HFFc6 (cell line): ENCODE measurements at regions not wholly inside any gene's neighbourhood (a gene's known extent, or its start where the extent isn't known, plus 50 kb on each side); places are given as distances from the start of the nearest gene placed in this dataset.
"Not testable (repeated sequence)": the region's sequence is repeated elsewhere in the genome, so short reads cannot be mapped to it uniquely, and the experiment has no call there.

Experiments
- DNase-seq: peaks from one replicate; pipeline ENCODE4 v3.0.0-alpha.2; 2018
- H3K27ac Mint-ChIP-seq: 2 replicates; pipeline ENCODE4 v1.8.0; 2020; ENCODE audit warnings: mild to moderate bottlenecking, mixed read lengths
- H3K27me3 Mint-ChIP-seq: 2 replicates; pipeline ENCODE4 v1.8.0; 2021; ENCODE audit warnings: mild to moderate bottlenecking, moderate library complexity, mixed read lengths; ENCODE audit not compliant: insufficient read depth
- H3K36me3 Mint-ChIP-seq: 2 replicates; pipeline ENCODE4 v1.8.0; 2021; ENCODE audit warnings: low read depth, mixed read lengths
- H3K4me1 Mint-ChIP-seq: 2 replicates; pipeline ENCODE4 v1.8.0; 2020; ENCODE audit warnings: low read depth, mixed read lengths
- H3K4me3 Mint-ChIP-seq: 2 replicates; pipeline ENCODE4 v1.8.0; 2020; ENCODE audit warnings: mild to moderate bottlenecking, moderate library complexity, mixed read lengths
- H3K9me3 Mint-ChIP-seq: 2 replicates; pipeline ENCODE4 v1.8.0; 2020; ENCODE audit warnings: mild to moderate bottlenecking, mixed read lengths
- TF ChIP-seq, protein P1 (sequence below): fragments of 200-600 bp; sonication (generic); IDR thresholded peaks from 2 replicates; pipeline ENCODE4 v1.5.0; 2021; ENCODE audit warnings: antibody characterized with exemption, mild to moderate bottlenecking

DNA sequence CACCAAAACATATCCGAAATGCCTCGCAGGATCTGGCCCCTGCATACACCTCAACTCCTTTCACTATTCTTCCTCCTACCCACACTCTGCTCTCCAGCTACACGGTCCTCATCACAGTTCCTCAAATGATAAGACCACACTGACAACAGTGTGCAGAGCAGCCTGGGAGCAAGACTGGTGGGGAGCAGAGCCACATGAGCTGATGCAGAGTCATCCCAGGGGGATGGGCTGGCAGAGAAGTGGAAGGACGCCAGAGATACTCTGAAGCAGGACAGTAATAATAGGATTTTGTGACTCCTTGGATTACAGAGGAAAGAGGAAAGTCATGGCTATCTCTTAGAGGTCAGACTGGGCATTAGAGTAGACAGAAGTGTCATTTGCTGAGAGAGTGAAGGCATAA lies 167.2 kb downstream of the AVL9 start:
- H3K4me3 Mint-ChIP-seq, DNase-seq, H3K27me3 Mint-ChIP-seq, H3K36me3 Mint-ChIP-seq, H3K9me3 Mint-ChIP-seq, H3K27ac Mint-ChIP-seq: not testable (repeated sequence)
- peaks cover 26% of the 10 kb centered on the region for H3K4me1 Mint-ChIP-seq

DNA sequence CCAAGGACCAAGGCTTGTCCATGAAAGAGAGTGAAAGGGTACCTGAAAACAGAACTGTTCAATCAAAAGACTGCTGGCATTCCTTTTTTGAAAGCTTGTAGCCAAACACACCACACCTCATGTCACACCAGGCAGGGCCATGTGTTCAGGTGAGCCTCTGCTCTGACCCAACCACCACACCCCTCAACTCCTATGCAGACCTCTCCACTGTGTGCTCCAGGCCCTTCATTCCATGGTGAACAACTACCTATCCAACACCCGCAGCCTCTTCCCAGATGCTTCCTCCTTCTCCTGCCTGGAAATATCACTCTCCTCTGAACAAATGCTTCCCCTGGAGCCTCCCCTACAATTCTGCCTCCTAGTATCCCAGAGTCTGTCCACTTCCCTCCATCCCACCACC lies 166.6 kb downstream of the AVL9 start:
- Mint-ChIP-seq H3K4me1 (peaks cover 29% of the 10 kb centered on the region), H3K4me3 (no peak overlapping the region), H3K27ac (no peak overlapping the region), H3K27me3 (no peaks in the 10 kb centered on the region), H3K36me3 (no peaks in the 10 kb centered on the region), H3K9me3 (no peaks in the 10 kb centered on the region)
- no peak for DNase-seq
- TF ChIP-seq, protein P1, sequence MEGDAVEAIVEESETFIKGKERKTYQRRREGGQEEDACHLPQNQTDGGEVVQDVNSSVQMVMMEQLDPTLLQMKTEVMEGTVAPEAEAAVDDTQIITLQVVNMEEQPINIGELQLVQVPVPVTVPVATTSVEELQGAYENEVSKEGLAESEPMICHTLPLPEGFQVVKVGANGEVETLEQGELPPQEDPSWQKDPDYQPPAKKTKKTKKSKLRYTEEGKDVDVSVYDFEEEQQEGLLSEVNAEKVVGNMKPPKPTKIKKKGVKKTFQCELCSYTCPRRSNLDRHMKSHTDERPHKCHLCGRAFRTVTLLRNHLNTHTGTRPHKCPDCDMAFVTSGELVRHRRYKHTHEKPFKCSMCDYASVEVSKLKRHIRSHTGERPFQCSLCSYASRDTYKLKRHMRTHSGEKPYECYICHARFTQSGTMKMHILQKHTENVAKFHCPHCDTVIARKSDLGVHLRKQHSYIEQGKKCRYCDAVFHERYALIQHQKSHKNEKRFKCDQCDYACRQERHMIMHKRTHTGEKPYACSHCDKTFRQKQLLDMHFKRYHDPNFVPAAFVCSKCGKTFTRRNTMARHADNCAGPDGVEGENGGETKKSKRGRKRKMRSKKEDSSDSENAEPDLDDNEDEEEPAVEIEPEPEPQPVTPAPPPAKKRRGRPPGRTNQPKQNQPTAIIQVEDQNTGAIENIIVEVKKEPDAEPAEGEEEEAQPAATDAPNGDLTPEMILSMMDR: no peak

DNA sequence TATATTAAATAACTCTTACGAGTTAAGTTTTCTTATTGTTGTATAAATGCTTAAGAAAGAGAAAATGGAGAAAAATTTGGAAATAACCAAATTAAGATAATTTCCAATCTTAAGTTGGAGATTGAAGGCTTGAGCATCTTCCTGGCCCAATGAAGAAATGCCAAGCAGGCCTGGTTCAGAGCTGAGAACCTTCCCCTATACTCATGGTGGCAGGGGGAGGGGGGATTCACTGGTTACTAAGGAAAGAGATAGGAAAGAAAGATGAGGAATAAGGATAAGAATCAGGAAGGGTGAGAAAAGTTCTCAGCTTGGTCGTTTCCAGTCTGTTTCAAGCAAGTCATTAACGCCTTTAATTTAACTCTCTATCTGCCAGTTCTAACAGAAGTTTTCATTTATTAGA lies 166.2 kb downstream of the AVL9 start:
- no peaks in the 10 kb centered on the region for H3K36me3 Mint-ChIP-seq
- peaks cover 29% of the 10 kb centered on the region for H3K4me1 Mint-ChIP-seq
- no peak for DNase-seq
- no peak overlapping the region for H3K4me3 Mint-ChIP-seq
- H3K27me3 Mint-ChIP-seq: no peaks in the 10 kb centered on the region
- H3K9me3 Mint-ChIP-seq: no peaks in the 10 kb centered on the region
- TF ChIP-seq, protein P1: no peak
- H3K27ac Mint-ChIP-seq: no peak overlapping the region

DNA sequence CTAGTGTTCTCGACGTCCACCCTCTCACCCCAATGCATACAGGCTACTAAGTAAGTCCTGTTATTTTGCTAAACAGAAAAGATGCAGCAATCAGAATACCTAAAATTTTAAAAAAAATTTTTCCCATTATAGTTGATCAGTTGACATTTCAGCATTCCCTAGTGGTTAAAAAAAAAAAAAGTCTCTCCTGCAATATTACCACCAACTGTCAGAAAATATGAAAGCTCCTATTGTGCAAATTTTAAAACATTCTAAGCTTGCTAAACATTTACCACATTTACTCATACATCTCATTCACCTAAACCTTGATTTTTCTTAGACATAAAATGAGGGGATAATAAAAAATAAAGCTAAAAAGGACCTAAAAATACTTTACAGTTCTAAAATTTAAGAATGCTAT lies 165.6 kb downstream of the AVL9 start:
- Mint-ChIP-seq H3K27ac (no peak overlapping the region), H3K4me3 (no peak overlapping the region), H3K36me3 (no peaks in the 10 kb centered on the region), H3K4me1 (peaks cover 29% of the 10 kb centered on the region), H3K27me3 (no peaks in the 10 kb centered on the region), H3K9me3 (no peaks in the 10 kb centered on the region)
- no peak for DNase-seq
- TF ChIP-seq, protein P1: 0 out of 2 replicates have a peak, but pooled peaks have one; percentile 8

DNA sequence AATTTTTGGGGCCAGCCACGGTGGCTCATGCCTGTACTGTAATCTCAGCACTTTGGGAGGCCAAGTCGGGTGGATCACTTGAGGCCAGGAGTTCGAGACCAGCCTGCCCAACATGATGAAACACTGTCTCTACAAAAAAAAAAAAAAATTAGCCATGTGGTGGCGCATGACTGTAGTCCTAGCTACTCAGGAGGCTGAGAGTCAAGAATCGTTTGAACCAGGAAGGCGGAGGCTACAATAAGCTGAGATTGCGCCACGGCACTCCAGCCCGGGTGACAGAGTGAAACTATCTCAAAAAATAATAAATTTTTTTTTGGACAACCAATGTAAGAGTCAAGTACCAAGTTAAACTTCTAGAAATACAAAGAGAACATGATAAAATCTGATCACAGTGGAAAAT lies 164.6 kb downstream of the AVL9 start:
- DNase-seq: no peak
- H3K4me1 Mint-ChIP-seq: peaks cover 29% of the 10 kb centered on the region
- no peak overlapping the region for H3K27ac Mint-ChIP-seq
- TF ChIP-seq, protein P1: no peak
- no peaks in the 10 kb centered on the region for H3K36me3 Mint-ChIP-seq
- H3K27me3 Mint-ChIP-seq: no peaks in the 10 kb centered on the region
- no peaks in the 10 kb centered on the region for H3K9me3 Mint-ChIP-seq
- no peak overlapping the region for H3K4me3 Mint-ChIP-seq

DNA sequence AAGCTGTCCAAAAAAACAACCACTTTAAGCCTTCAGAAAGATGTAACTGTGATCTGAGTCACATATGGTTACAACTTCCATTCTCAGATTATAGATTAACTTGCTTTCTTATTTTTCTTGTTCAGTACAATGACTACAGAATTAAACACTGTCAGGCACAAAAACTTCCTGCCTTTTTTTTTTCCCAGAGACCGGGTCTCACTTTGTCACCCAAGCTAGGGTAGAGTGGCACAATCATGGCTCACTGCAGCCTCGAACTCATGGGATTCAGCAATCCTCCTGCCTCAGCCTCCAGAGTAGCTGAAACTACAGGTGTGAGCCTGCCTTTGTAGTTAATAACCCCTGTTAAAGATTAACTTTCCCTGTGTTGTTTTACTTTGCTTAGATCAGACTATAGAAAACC lies 163.2 kb downstream of the AVL9 start:
- TF ChIP-seq, protein P1: no peak
- Mint-ChIP-seq H3K36me3 (no peaks in the 10 kb centered on the region), H3K27ac (peak overlapping the region; percentile 4; the same call in 1 of the 2 replicates), H3K4me1 (peaks cover 29% of the 10 kb centered on the region), H3K27me3 (no peaks in the 10 kb centered on the region), H3K9me3 (no peaks in the 10 kb centered on the region), H3K4me3 (no peak overlapping the region)
- no peak for DNase-seq
